Colonic mucosa (tissue), 4 donors: ENCODE measurements at regions not wholly inside any gene's neighbourhood (a gene's known extent, or its start where the extent isn't known, plus 50 kb on each side); places are given as distances from the start of the nearest gene placed in this dataset.

Source experiments
- DNase-seq: peaks from one replicate; pipeline ENCODE4 v3.0.0-alpha.2; 2020
- H3K27ac ChIP-seq: fragments of 200-600 bp; one replicate; pipeline ENCODE4 v1.8.0; 2021
- H3K27me3 ChIP-seq: fragments of 200-600 bp; one replicate; pipeline ENCODE4 v1.8.0; 2021
- H3K36me3 ChIP-seq: fragments of 200-600 bp; one replicate; pipeline ENCODE4 v1.8.0; 2021
- H3K4me1 ChIP-seq: fragments of 200-600 bp; one replicate; pipeline ENCODE4 v1.8.0; 2021; ENCODE audit warnings: mild to moderate bottlenecking
- H3K4me3 ChIP-seq: fragments of 200-600 bp; one replicate; pipeline ENCODE4 v1.8.0; 2021
- H3K9ac ChIP-seq, 2 donors: one replicate each; pipeline ENCODE4 v1.7.0; 2013; ENCODE audit warnings: control low read depth in 2 of 2, low read depth in 2 of 2, low read length in 2 of 2
- H3K9me3 ChIP-seq: fragments of 200-600 bp; one replicate; pipeline ENCODE4 v1.8.0; 2021
- intact Hi-C: fragments of 100-400 bp; cut with DNase I; formaldehyde crosslinking; loops from one replicate; pipeline ENCODE4 v1.14.1; 2022
- TF ChIP-seq, protein P1 (sequence below): fragments of 200-600 bp; IDR thresholded peaks from one replicate; pipeline ENCODE4 v1.8.0; 2022; ENCODE audit warnings: antibody characterized with exemption, mild to moderate bottlenecking
- donor health status: healthy.
- donor health status: DM: no; HTN: no; CAD: no.
- donor health status: DM: no; HTN: no; CAD: no.

DNA sequence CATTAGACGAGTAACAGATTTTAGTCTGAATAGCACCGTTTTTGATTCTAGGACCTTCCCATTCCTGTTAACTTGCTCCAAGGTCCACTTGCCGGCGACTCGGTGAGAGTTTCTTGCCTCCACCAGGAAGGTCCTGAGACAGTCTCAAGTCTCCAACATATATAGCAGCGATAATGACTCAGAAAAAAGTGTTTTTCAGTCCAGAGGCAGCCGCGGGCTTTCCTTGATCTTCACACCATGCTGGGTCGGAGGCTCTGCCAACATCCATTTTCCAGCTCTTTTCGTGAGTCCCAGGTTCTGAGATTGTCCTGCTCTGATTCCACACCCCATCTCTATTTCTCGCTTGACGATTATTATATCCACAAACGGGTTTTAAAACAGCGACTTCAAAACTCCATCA lies 170.5 kb downstream of the GPX5 start:
- no peak overlapping the region for H3K4me3 ChIP-seq
- no peak overlapping the region for H3K27ac ChIP-seq
- H3K9ac ChIP-seq = no peak overlapping the region
- no peaks in the 10 kb centered on the region for H3K36me3 ChIP-seq
- no peaks in the 10 kb centered on the region for H3K4me1 ChIP-seq
- H3K27me3 ChIP-seq = peaks cover 7% of the 10 kb centered on the region
- TF ChIP-seq, protein P1, sequence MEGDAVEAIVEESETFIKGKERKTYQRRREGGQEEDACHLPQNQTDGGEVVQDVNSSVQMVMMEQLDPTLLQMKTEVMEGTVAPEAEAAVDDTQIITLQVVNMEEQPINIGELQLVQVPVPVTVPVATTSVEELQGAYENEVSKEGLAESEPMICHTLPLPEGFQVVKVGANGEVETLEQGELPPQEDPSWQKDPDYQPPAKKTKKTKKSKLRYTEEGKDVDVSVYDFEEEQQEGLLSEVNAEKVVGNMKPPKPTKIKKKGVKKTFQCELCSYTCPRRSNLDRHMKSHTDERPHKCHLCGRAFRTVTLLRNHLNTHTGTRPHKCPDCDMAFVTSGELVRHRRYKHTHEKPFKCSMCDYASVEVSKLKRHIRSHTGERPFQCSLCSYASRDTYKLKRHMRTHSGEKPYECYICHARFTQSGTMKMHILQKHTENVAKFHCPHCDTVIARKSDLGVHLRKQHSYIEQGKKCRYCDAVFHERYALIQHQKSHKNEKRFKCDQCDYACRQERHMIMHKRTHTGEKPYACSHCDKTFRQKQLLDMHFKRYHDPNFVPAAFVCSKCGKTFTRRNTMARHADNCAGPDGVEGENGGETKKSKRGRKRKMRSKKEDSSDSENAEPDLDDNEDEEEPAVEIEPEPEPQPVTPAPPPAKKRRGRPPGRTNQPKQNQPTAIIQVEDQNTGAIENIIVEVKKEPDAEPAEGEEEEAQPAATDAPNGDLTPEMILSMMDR = no peak
- intact Hi-C loops = no loop called here
- no peaks in the 10 kb centered on the region for H3K9me3 ChIP-seq
- DNase-seq = no peak

DNA sequence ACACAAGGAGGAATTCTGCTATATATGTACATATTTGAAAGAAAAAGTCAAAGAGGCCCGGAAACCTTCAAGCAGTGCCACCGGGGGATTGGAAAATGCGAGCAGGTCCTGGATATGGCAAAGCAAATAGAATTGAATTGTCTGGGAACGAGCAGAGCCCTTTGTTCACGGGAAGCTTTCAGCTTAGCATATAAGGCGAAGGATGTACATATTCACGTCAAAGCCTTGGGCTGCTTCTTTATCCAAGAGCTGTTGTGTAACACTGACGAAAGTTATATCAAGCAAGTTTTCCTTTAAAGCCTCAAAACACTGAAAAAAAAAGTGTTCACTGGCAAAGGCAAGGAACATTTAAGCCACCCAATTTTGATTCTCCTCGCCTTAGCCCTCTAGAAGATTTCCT lies 171.0 kb downstream of the GPX5 start:
- intact Hi-C loops = no loop called here
- Histone ChIP-seq H3K36me3 (no peaks in the 10 kb centered on the region), H3K27me3 (peaks cover 7% of the 10 kb centered on the region), H3K4me3 (no peak overlapping the region), H3K27ac (no peak overlapping the region), H3K9ac (no peak overlapping the region), H3K4me1 (no peaks in the 10 kb centered on the region), H3K9me3 (no peaks in the 10 kb centered on the region)
- DNase-seq = no peak
- TF ChIP-seq, protein P1 = no peak

DNA sequence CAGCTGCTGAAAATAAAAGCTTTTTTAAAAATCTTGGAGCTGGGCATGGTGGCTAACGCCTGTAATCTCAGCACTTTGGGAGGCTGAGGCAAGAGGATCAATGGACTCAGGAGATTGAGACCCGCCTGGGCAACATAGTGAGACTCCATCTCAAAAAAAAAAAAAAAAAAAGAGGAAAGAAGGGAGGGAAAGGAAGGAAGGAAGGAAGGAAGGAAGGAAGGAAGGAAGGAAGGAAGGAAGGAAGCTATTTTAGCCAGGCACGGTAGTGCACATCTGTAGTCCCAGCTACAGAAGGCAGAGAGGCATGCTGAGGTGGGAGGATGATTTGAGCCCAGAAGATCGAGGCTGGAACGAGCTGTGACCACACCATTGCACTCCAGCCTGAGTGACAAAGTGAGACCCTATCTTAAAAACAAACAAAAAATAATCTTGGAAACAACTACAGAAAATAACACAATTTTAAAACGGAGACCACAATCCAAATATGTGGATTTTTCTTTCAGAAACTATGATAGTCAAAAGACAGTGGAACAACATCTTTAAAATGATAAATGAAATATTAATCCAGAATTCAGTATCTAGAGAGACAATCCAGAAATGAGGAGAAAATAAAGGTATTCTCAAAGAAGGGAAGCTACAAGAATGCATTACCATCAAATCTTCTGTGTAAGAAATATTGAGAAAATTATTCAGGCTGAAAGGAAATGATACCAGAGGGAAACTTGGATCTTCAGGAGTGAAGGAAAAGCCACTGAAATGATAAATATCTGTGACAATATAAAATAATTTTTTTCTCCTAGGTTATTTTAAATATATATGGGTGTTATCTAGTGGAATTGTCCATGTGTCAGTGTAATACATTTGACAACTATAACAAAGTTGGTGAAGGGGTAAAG lies 182.0 kb downstream of the GPX5 start:
- Histone ChIP-seq H3K9me3 (no peaks in the 10 kb centered on the region), H3K36me3 (no peaks in the 10 kb centered on the region), H3K27ac (no peak overlapping the region), H3K4me1 (no peaks in the 10 kb centered on the region), H3K27me3 (no peaks in the 10 kb centered on the region), H3K9ac (no peak overlapping the region), H3K4me3 (no peak overlapping the region)
- DNase-seq = no peak
- intact Hi-C loops = no loop called here
- TF ChIP-seq, protein P1 = no peak

DNA sequence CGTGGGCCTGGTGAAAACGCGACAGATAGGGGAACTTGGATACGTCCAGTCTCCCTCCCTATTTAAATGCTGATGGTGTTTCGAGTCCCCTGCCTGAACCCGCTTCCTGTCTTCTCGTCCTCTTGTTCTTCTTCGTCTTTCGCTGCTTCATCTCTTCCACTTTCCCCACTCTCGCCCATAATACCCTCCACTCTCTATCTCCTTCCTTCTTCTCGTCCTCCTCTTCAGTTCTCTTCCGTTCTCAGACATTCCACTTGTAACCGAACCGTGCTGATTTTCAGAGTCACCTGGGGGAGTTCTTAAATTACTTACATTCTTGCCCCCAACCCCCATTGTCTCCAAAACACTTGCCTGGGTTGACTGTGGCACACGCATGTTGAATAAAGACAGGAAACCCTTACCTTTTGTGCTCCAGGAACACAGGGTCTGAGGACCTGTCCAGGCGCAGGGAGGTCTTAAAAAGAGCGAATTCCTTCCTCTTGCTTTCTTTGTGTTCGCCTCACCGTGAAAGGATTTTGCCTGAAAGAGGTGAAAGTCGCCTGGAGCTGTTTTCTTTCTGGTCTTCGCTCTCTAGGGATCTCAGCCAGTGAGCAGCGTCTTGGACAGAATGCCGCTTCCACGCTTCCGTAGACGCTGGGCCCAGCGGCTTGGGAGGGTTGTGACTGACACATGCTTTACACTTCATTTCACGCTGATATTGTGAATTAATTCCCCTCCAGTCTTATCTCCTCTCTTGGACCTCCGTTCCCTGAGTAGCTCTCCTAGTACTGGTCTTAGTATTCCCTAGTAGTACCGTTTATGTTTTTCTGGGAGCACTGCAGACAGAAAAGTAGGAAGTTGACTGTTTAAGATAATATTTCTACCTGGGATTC lies 184.0 kb downstream of the GPX5 start:
- no peak overlapping the region for H3K27ac ChIP-seq
- H3K36me3 ChIP-seq = no peaks in the 10 kb centered on the region
- H3K9me3 ChIP-seq = no peaks in the 10 kb centered on the region
- H3K27me3 ChIP-seq = no peaks in the 10 kb centered on the region
- intact Hi-C loops = no loop called here
- no peak overlapping the region for H3K4me3 ChIP-seq
- no peak overlapping the region for H3K9ac ChIP-seq
- no peak for DNase-seq
- no peaks in the 10 kb centered on the region for H3K4me1 ChIP-seq
- TF ChIP-seq, protein P1 = no peak

DNA sequence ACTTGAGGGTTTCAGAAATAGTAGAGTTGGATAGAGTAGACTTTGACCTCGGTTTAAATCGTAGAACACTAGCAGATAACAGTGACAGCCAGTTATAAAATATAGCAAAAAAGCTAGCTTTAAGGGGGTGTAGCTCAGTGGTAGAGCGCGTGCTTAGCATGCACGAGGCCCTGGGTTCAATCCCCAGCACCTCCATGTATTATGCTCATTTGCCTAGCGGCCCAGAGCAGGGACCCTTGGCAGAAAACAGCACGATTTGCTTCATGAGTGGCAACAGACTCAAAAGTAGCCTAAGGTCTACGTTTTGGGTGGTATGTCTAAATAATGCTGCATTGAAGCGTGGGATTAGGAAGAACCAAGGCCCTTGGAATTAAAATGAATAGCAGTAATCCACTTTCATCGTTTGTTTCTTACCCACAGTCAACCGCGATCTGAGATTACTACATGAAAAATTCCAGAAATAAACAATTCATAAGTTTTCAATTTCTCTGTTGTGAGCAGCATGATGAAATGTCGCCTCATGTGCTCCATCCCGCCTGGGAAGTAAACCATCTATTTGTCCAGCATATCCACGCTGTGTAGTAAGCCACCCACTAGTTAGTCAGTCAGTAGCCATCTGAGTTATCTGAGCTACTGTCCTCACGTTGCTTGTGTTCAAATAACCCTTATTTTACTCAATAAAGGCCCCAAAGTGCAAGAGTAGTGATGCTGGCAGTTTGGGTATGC lies 184.9 kb downstream of the GPX5 start:
- TF ChIP-seq, protein P1 = no peak
- Histone ChIP-seq H3K27me3 (no peaks in the 10 kb centered on the region), H3K27ac (no peak overlapping the region)

More for the DNA sequence above, 184.9 kb downstream of the GPX5 start:
- no peaks in the 10 kb centered on the region for H3K36me3 ChIP-seq
- H3K4me3 ChIP-seq = no peak overlapping the region
- no peak for DNase-seq
- no peak overlapping the region for H3K9ac ChIP-seq
- no peaks in the 10 kb centered on the region for H3K4me1 ChIP-seq
- H3K9me3 ChIP-seq = no peaks in the 10 kb centered on the region
- intact Hi-C loops = no loop called here
